ENCODE measurements at regions not wholly inside any gene's neighbourhood (a gene's known extent, or its start where the extent isn't known, plus 50 kb on each side); places are given as distances from the start of the nearest gene placed in this dataset.

- no peak for DNase-seq (ENCODE audit: low read depth in 2 of 3, low spot score in 2 of 3)
These were observed 134.8 kb upstream of the IGF1R start for GRCh38 chr15:98513428-98513986.

- no peak for DNase-seq (ENCODE audit: low read depth in 2 of 3, low spot score in 2 of 3)
These were observed 134.2 kb upstream of the IGF1R start for GRCh38 chr15:98514034-98514622.

GRCh38 chr15:98518823-98519561 is 129.3 kb upstream of the IGF1R start:
- peak in 1 of 3 experiments; percentile 16 for DNase-seq (ENCODE audit: low read depth in 2 of 3, low spot score in 2 of 3)

GRCh38 chr15:98519767-98520550 is 128.4 kb upstream of the IGF1R start:
- DNase-seq (ENCODE audit: low read depth in 2 of 3, low spot score in 2 of 3) = no peak

GRCh38 chr15:98522127-98522526 is 126.2 kb upstream of the IGF1R start:
- DNase-seq (ENCODE audit: low read depth in 2 of 3, low spot score in 2 of 3) = no peak

- DNase-seq (ENCODE audit: low read depth in 2 of 3, low spot score in 2 of 3) = no peak
These were observed 124.3 kb upstream of the IGF1R start for GRCh38 chr15:98523912-98524662.

- no peak for DNase-seq (ENCODE audit: low read depth in 2 of 3, low spot score in 2 of 3)
These were observed 123.3 kb upstream of the IGF1R start for GRCh38 chr15:98524838-98525660.

- DNase-seq (ENCODE audit: low read depth in 2 of 3, low spot score in 2 of 3) = no peak
These were observed 122.7 kb upstream of the IGF1R start for GRCh38 chr15:98525661-98526001.

- no peak for DNase-seq (ENCODE audit: low read depth in 2 of 3, low spot score in 2 of 3)
These were observed 122.2 kb upstream of the IGF1R start for GRCh38 chr15:98526094-98526493.

- DNase-seq (ENCODE audit: low read depth in 2 of 3, low spot score in 2 of 3) = no peak
These were observed 120.2 kb upstream of the IGF1R start for GRCh38 chr15:98528046-98528725.

GRCh38 chr15:98529205-98530145 is 118.9 kb upstream of the IGF1R start:
- DNase-seq (ENCODE audit: low read depth in 2 of 3, low spot score in 2 of 3) = no peak

GRCh38 chr15:98530570-98530969 is 117.8 kb upstream of the IGF1R start:
- DNase-seq (ENCODE audit: low read depth in 2 of 3, low spot score in 2 of 3) = no peak

GRCh38 chr15:98532063-98532462 is 116.3 kb upstream of the IGF1R start:
- DNase-seq (ENCODE audit: low read depth in 2 of 3, low spot score in 2 of 3) = no peak

GRCh38 chr15:98536976-98537375 is 111.4 kb upstream of the IGF1R start:
- no peak for DNase-seq (ENCODE audit: low read depth in 2 of 3, low spot score in 2 of 3)

- DNase-seq (ENCODE audit: low read depth in 2 of 3, low spot score in 2 of 3) = no peak
These were observed 110.8 kb upstream of the IGF1R start for GRCh38 chr15:98537516-98538060.

GRCh38 chr15:98541519-98541918 is 106.8 kb upstream of the IGF1R start:
- no peak for DNase-seq (ENCODE audit: low read depth in 2 of 3, low spot score in 2 of 3)

- DNase-seq (ENCODE audit: low read depth in 2 of 3, low spot score in 2 of 3) = no peak
These were observed 105.1 kb upstream of the IGF1R start for GRCh38 chr15:98543237-98543636.

- DNase-seq (ENCODE audit: low read depth in 2 of 3, low spot score in 2 of 3) = no peak
These were observed 102.0 kb upstream of the IGF1R start for GRCh38 chr15:98546329-98546728.

All from activated CD8-positive, alpha-beta memory T cell treated with anti-CD3 and anti-CD28 coated beads for 48 hours (primary cell).